GM12892 (cell line): ENCODE measurements at regions not wholly inside any gene's neighbourhood (a gene's known extent, or its start where the extent isn't known, plus 50 kb on each side); places are given as distances from the start of the nearest gene placed in this dataset.

Experiments used
- POLR2A ChIP-seq: IDR thresholded peaks from 2 replicates; pipeline ENCODE4 v1.6.1; 2011; ENCODE audit warnings: low read depth, low read length, control low read depth
- POLR2AphosphoS5 ChIP-seq: IDR thresholded peaks from 2 replicates; pipeline ENCODE4 v1.6.1; 2011; ENCODE audit warnings: low read depth, low read length, control low read depth
- TAF1 ChIP-seq: IDR thresholded peaks from 2 replicates; pipeline ENCODE4 v1.6.1; 2011; ENCODE audit warnings: low read depth, mild to moderate bottlenecking, control low read depth, low read length, borderline replicate concordance

- no peak for TF ChIP-seq POLR2AphosphoS5
- TF ChIP-seq POLR2A: no peak
- no peak for TF ChIP-seq TAF1
Observed at GRCh38 chr6:140217283-140217682, 842.8 kb upstream of the CITED2 start.
